Smooth muscle cell (in vitro differentiated cells): ENCODE measurements at regions not wholly inside any gene's neighbourhood (a gene's known extent, or its start where the extent isn't known, plus 50 kb on each side); places are given as distances from the start of the nearest gene placed in this dataset.

Experiments used
- DNase-seq: peaks from one replicate; lab custom pipeline; 2025; ENCODE audit not compliant: unreplicated experiment; lab: John Stamatoyannopoulos, UW
- H2AFZ ChIP-seq: fragments of 200-600 bp; sonication (generic); 2 replicates; pipeline ENCODE4 v1.6.0; 2016; ENCODE audit warnings: antibody characterized with exemption, low read depth, mild to moderate bottlenecking
- H3F3A ChIP-seq: fragments of 200-600 bp; sonication (generic); 2 replicates; pipeline ENCODE4 v1.6.0; 2017; ENCODE audit warnings: antibody characterized with exemption, low read depth
- H3K27ac ChIP-seq: fragments of 200-600 bp; sonication (generic); 2 replicates; pipeline ENCODE4 v1.5.1; 2016; ENCODE audit warnings: low read depth, mild to moderate bottlenecking
- H3K27me3 ChIP-seq: fragments of 200-600 bp; sonication (generic); 2 replicates; pipeline ENCODE4 v1.6.1; 2016; ENCODE audit warnings: low read depth, mild to moderate bottlenecking
- H3K36me3 ChIP-seq: fragments of 200-600 bp; sonication (generic); 2 replicates; pipeline ENCODE4 v1.5.1; 2016; ENCODE audit warnings: low read depth
- H3K4me1 ChIP-seq: fragments of 200-600 bp; sonication (generic); 2 replicates; pipeline ENCODE4 v1.5.1; 2016; ENCODE audit warnings: low read depth
- H3K4me2 ChIP-seq: fragments of 200-600 bp; sonication (generic); 2 replicates; pipeline ENCODE4 v1.6.0; 2016; ENCODE audit warnings: mild to moderate bottlenecking
- H3K4me3 ChIP-seq: fragments of 200-600 bp; sonication (generic); 2 replicates; pipeline ENCODE4 v1.5.1; 2016; ENCODE audit warnings: mild to moderate bottlenecking
- H3K79me2 ChIP-seq: fragments of 200-600 bp; sonication (generic); 2 replicates; pipeline ENCODE4 v1.6.0; 2016; ENCODE audit warnings: low read depth, mild to moderate bottlenecking
- H3K9ac ChIP-seq: fragments of 200-600 bp; sonication (generic); 2 replicates; pipeline ENCODE4 v1.6.0; 2016; ENCODE audit warnings: low read depth
- H3K9me3 ChIP-seq: fragments of 200-600 bp; sonication (generic); replicated peaks from 2 replicates; pipeline ENCODE4 v1.5.1; 2016; ENCODE audit warnings: low read depth
- H4K20me1 ChIP-seq: fragments of 200-600 bp; sonication (generic); 2 replicates; pipeline ENCODE4 v1.6.0; 2016; ENCODE audit warnings: low read depth
- CTCF ChIP-seq: fragments of 200-600 bp; sonication (generic); IDR thresholded peaks from 2 replicates; pipeline ENCODE4 v1.5.1; 2017; ENCODE audit warnings: borderline replicate concordance, mild to moderate bottlenecking, antibody characterized with exemption; ENCODE audit not compliant: insufficient read depth, poor library complexity, severe bottlenecking
- WGBS: methylation state at CpG from one replicate; pipeline ENCODE4 v1.1.7; 2016; ENCODE audit warnings: low lambda C conversion rate; 5-methylcytosine and 5-hydroxymethylcytosine counted together

- TF ChIP-seq CTCF: no peak
- H3K4me2 ChIP-seq: no peak overlapping the region
- no peaks in the 10 kb centered on the region for H3K4me1 ChIP-seq
- H3K9me3 ChIP-seq: no peaks in the 10 kb centered on the region
- no peak for DNase-seq
- no peaks in the 10 kb centered on the region for H3K36me3 ChIP-seq
- no peaks in the 10 kb centered on the region for H3K79me2 ChIP-seq
- 83% methylated on average over 2 of the region's 2 CpGs for WGBS
- H4K20me1 ChIP-seq: no peaks in the 10 kb centered on the region
- H3F3A ChIP-seq: no peaks in the 10 kb centered on the region
- H2AFZ ChIP-seq: no peak overlapping the region
- H3K4me3 ChIP-seq: no peak overlapping the region
- H3K27me3 ChIP-seq: no peaks in the 10 kb centered on the region
- H3K27ac ChIP-seq: no peak overlapping the region
- no peak overlapping the region for H3K9ac ChIP-seq
Observed at GRCh38 chr5:146940295-146940694, 61.7 kb upstream of the PPP2R2B start.

- TF ChIP-seq CTCF: no peak
- Histone ChIP-seq H3K9me3 (no peaks in the 10 kb centered on the region), H3K27ac (no peak overlapping the region), H3K36me3 (no peaks in the 10 kb centered on the region), H3K9ac (no peak overlapping the region), H3K79me2 (no peaks in the 10 kb centered on the region), H3K4me1 (no peaks in the 10 kb centered on the region), H4K20me1 (no peaks in the 10 kb centered on the region), H3F3A (no peaks in the 10 kb centered on the region), H3K4me3 (no peak overlapping the region), H3K27me3 (no peaks in the 10 kb centered on the region), H3K4me2 (no peak overlapping the region), H2AFZ (no peak overlapping the region)
- no peak for DNase-seq
- WGBS: 96% methylated on average over 3 of the region's 3 CpGs
Observed at GRCh38 chr5:146944019-146944418, 65.5 kb upstream of the PPP2R2B start.

GRCh38 chr5:146944764-146945616 is 66.4 kb upstream of the PPP2R2B start:
- 92% methylated on average over 4 of the region's 4 CpGs for WGBS
- H3K4me1 ChIP-seq: no peaks in the 10 kb centered on the region
- DNase-seq: no peak
- no peak overlapping the region for H3K4me2 ChIP-seq
- H3K9ac ChIP-seq: no peak overlapping the region
- TF ChIP-seq CTCF: no peak
- H3K27ac ChIP-seq: no peak overlapping the region
- no peaks in the 10 kb centered on the region for H3K27me3 ChIP-seq
- H3F3A ChIP-seq: no peaks in the 10 kb centered on the region
- no peak overlapping the region for H3K4me3 ChIP-seq
- no peak overlapping the region for H2AFZ ChIP-seq
- H3K36me3 ChIP-seq: no peaks in the 10 kb centered on the region
- no peaks in the 10 kb centered on the region for H4K20me1 ChIP-seq
- no peaks in the 10 kb centered on the region for H3K79me2 ChIP-seq
- H3K9me3 ChIP-seq: no peaks in the 10 kb centered on the region

GRCh38 chr5:146945617-146946084 is 67.1 kb upstream of the PPP2R2B start:
- Histone ChIP-seq H3K9me3 (no peaks in the 10 kb centered on the region), H3K4me3 (no peak overlapping the region), H3F3A (no peaks in the 10 kb centered on the region), H3K27ac (no peak overlapping the region), H3K4me2 (no peak overlapping the region), H3K9ac (no peak overlapping the region), H3K4me1 (no peaks in the 10 kb centered on the region), H3K27me3 (no peaks in the 10 kb centered on the region), H3K36me3 (no peaks in the 10 kb centered on the region), H3K79me2 (no peaks in the 10 kb centered on the region), H2AFZ (no peak overlapping the region), H4K20me1 (no peaks in the 10 kb centered on the region)
- 83% methylated on average over 5 of the region's 5 CpGs for WGBS
- no peak for TF ChIP-seq CTCF
- no peak for DNase-seq
